GM10248 (cell line): ENCODE measurements at regions not wholly inside any gene's neighbourhood (a gene's known extent, or its start where the extent isn't known, plus 50 kb on each side); places are given as distances from the start of the nearest gene placed in this dataset.

Experiments
- CTCF ChIA-PET: fragments of 300-600 bp; sonication (Branson Sonifier 250); formaldehyde crosslinking; extraction: SDS; loops from one replicate; lab custom pipeline; 2021; ENCODE audit warnings: antibody characterized with exemption; lab: Yijun Ruan, JAX
- POLR2A ChIA-PET: fragments of 350-650 bp; sonication (Branson Sonifier 250); formaldehyde crosslinking; extraction: SDS; loops from one replicate; lab custom pipeline; 2020; ENCODE audit warnings: antibody characterized with exemption; lab: Yijun Ruan, JAX
- DNase-seq: peaks from one replicate; pipeline ENCODE4 v3.0.0; 2012; ENCODE audit errors: extremely low spot score
- CTCF ChIP-seq: IDR thresholded peaks from 2 replicates; pipeline ENCODE4 v1.5.1; 2012; ENCODE audit warnings: mild to moderate bottlenecking, low read depth; ENCODE audit errors: extremely low read depth, missing control alignments, control extremely low read depth

- no peak for TF ChIP-seq CTCF
- ChIA-PET POLR2A (no interaction called here), CTCF (no interaction called here)
- no peak for DNase-seq
Measured at GRCh38 chr22:49259839-49260615, 567.6 kb downstream of the BRD1 start.

GRCh38 chr22:49258107-49259010 lies 569.3 kb downstream of the BRD1 start:
- TF ChIP-seq CTCF, result no peak
- ChIA-PET POLR2A (no interaction called here), CTCF (no interaction called here)
- DNase-seq, result no peak

GRCh38 chr22:49257551-49257961 lies 570.1 kb downstream of the BRD1 start:
- CTCF ChIA-PET, result no interaction called here
- DNase-seq, result no peak
- TF ChIP-seq CTCF, result no peak
- POLR2A ChIA-PET, result no interaction called here

- no peak for TF ChIP-seq CTCF
- DNase-seq, result no peak
- ChIA-PET CTCF (no interaction called here), POLR2A (no interaction called here)
Measured at GRCh38 chr22:49255741-49256318, 571.8 kb downstream of the BRD1 start.

GRCh38 chr22:49255154-49255553 lies 572.5 kb downstream of the BRD1 start:
- ChIA-PET CTCF (no interaction called here), POLR2A (no interaction called here)
- no peak for DNase-seq
- TF ChIP-seq CTCF, result no peak

- no peak for TF ChIP-seq CTCF
- ChIA-PET POLR2A (no interaction called here), CTCF (no interaction called here)
- no peak for DNase-seq
Measured at GRCh38 chr22:49253656-49254055, 574.0 kb downstream of the BRD1 start.
